HCT116 (cell line): ENCODE measurements at regions not wholly inside any gene's neighbourhood (a gene's known extent, or its start where the extent isn't known, plus 50 kb on each side); places are given as distances from the start of the nearest gene placed in this dataset.

Source experiments
- CEBPB ChIP-seq: IDR thresholded peaks from 2 replicates; pipeline ENCODE4 v1.6.1; 2012; ENCODE audit warnings: low read depth
- EZH2phosphoT487 ChIP-seq: fragments of 200-600 bp; IDR thresholded peaks from 2 replicates; pipeline ENCODE4 v1.6.1; 2018; ENCODE audit warnings: antibody characterized with exemption, borderline replicate concordance
- FOSL1 ChIP-seq: IDR thresholded peaks from 2 replicates; pipeline ENCODE4 v1.6.1; 2012; ENCODE audit warnings: low read depth
- POLR2A ChIP-seq: IDR thresholded peaks from 2 replicates; pipeline ENCODE4 v1.7.0; 2011; ENCODE audit warnings: borderline replicate concordance; ENCODE audit not compliant: insufficient read depth, insufficient read length; ENCODE audit errors: extremely low read depth
- RAD21 ChIP-seq: IDR thresholded peaks from 2 replicates; pipeline ENCODE4 v1.6.1; 2012; ENCODE audit warnings: low read depth, mild to moderate bottlenecking
- REST ChIP-seq: IDR thresholded peaks from 2 replicates; pipeline ENCODE4 v1.6.1; 2012; ENCODE audit warnings: low read depth
- TCF7L2 ChIP-seq: IDR thresholded peaks from 2 replicates; pipeline ENCODE4 v1.7.0; 2011; ENCODE audit warnings: borderline replicate concordance, inconsistent platforms; ENCODE audit not compliant: insufficient read depth, insufficient read length; ENCODE audit errors: extremely low read depth
- YY1 ChIP-seq: IDR thresholded peaks from 2 replicates; pipeline ENCODE4 v1.6.1; 2011; ENCODE audit warnings: low read length, low read depth, moderate library complexity, mild to moderate bottlenecking; ENCODE audit not compliant: insufficient replicate concordance; ENCODE audit errors: extremely low read depth
- TF ChIP-seq, protein P1 (sequence below), 3 experiments: fragments of 200-600 bp in 1 of 3; sonication (generic) in 1 of 3; IDR thresholded peaks in 2 of 3; conservative IDR thresholded peaks in 1 of 3; 2 replicates each; pipeline ENCODE4 v1.5.1; 2012 to 2017; ENCODE audit warnings: low read depth in 2 of 3, low read length in 2 of 3, antibody characterized with exemption in 1 of 3, borderline replicate concordance in 1 of 3, control low read depth in 1 of 3, mild to moderate bottlenecking in 1 of 3, mixed read lengths in 1 of 3, mixed run types in 1 of 3, moderate library complexity in 1 of 3; ENCODE audit not compliant: insufficient read depth in 1 of 3

DNA sequence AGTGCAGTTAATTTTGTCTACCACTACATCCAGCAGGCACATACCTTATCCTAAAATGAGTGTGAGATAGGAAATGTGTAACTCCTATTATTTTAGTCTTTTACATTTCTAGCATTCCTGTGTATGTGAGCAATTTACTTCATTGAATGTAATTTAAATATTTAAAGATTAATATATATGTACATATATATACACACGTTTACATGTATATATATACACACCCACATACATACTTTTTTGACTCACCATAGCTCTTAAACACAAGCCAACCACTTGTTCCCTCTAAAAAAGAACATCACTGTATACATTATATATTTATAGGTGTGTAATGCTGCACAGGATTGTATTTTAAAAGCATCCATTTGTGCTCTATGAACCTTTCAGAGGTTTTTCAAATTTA lies 425.6 kb upstream of the NECTIN3 start:
- TF ChIP-seq TCF7L2, result no peak
- TF ChIP-seq, protein P1, sequence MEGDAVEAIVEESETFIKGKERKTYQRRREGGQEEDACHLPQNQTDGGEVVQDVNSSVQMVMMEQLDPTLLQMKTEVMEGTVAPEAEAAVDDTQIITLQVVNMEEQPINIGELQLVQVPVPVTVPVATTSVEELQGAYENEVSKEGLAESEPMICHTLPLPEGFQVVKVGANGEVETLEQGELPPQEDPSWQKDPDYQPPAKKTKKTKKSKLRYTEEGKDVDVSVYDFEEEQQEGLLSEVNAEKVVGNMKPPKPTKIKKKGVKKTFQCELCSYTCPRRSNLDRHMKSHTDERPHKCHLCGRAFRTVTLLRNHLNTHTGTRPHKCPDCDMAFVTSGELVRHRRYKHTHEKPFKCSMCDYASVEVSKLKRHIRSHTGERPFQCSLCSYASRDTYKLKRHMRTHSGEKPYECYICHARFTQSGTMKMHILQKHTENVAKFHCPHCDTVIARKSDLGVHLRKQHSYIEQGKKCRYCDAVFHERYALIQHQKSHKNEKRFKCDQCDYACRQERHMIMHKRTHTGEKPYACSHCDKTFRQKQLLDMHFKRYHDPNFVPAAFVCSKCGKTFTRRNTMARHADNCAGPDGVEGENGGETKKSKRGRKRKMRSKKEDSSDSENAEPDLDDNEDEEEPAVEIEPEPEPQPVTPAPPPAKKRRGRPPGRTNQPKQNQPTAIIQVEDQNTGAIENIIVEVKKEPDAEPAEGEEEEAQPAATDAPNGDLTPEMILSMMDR (IDR thresholded peaks at IDR 0.05 in 2 of 3, conservative IDR thresholded peaks at IDR 0.05 in 1 of 3; ENCODE audit: borderline replicate concordance in 1 of 3, insufficient read depth in 1 of 3, low read depth in 2 of 3, low read length in 2 of 3), result no peak
- TF ChIP-seq RAD21, result no peak
- TF ChIP-seq EZH2phosphoT487, result no peak
- no peak for TF ChIP-seq YY1
- no peak for TF ChIP-seq POLR2A
- no peak for TF ChIP-seq REST
- TF ChIP-seq CEBPB, result no peak
- TF ChIP-seq FOSL1, result no peak
